HepG2 (cell line): ENCODE measurements at regions not wholly inside any gene's neighbourhood (a gene's known extent, or its start where the extent isn't known, plus 50 kb on each side); places are given as distances from the start of the nearest gene placed in this dataset.

Experiments
- EP300 ChIP-seq, 3 experiments: sonication (generic) in 1 of 3; formaldehyde crosslinking in 1 of 3; IDR thresholded peaks; 2 replicates each; pipeline versions ENCODE4 v1.5.1 to v1.6.1; 2011 to 2020; ENCODE audit warnings: low read depth in 2 of 3, low read length in 2 of 3, borderline replicate concordance in 1 of 3, improper control_type of control experiment in 1 of 3, mild to moderate bottlenecking in 1 of 3, missing genetic modification reagents in 1 of 3, moderate library complexity in 1 of 3
- NFYC ChIP-seq: IDR thresholded peaks from 2 replicates; pipeline ENCODE4 v1.6.1; 2016; ENCODE audit warnings: missing genetic modification reagents, missing compliant biosample characterization
- STAG1 ChIP-seq: sonication (generic); formaldehyde crosslinking; IDR thresholded peaks from 2 replicates; pipeline ENCODE4 v1.4.0; 2020; ENCODE audit warnings: missing genetic modification reagents
- TCF7 ChIP-seq: sonication (generic); IDR thresholded peaks from 2 replicates; pipeline ENCODE4 v1.6.1; 2016; ENCODE audit warnings: antibody characterized with exemption, low read depth

- no peak for TF ChIP-seq NFYC (CRISPR knock-in tag)
- TF ChIP-seq EP300 (IDR thresholded peaks at IDR 0.05; ENCODE audit: low read depth in 2 of 2, low read length in 2 of 2) = no peak
- TF ChIP-seq EP300 (CRISPR knock-in tag; IDR thresholded peaks at IDR 0.05; ENCODE audit: borderline replicate concordance) = no peak
- no peak for TF ChIP-seq STAG1
- no peak for TF ChIP-seq TCF7
These were observed 186.3 kb downstream of the XPNPEP1 start for GRCh38 chr10:109737009-109737408.
